AG09309 (cell line): ENCODE measurements at regions not wholly inside any gene's neighbourhood (a gene's known extent, or its start where the extent isn't known, plus 50 kb on each side); places are given as distances from the start of the nearest gene placed in this dataset.

Experiments
- DNase-seq: peaks from one replicate; pipeline ENCODE4 v3.0.0-alpha.2; 2010; ENCODE audit warnings: low read depth
- H3K4me3 ChIP-seq: 2 replicates; pipeline ENCODE4 v1.5.1; 2011; ENCODE audit warnings: mild to moderate bottlenecking, low read depth, low read length, moderate library complexity; ENCODE audit not compliant: control insufficient read depth
- CTCF ChIP-seq: IDR thresholded peaks from 2 replicates; pipeline ENCODE4 v1.5.1; 2011; ENCODE audit warnings: mild to moderate bottlenecking, low read depth, low read length, inconsistent platforms; ENCODE audit not compliant: insufficient read depth, control insufficient read depth; ENCODE audit errors: missing control alignments

GRCh38 chr3:181808053-181808452 lies 96.3 kb downstream of the SOX2 start:
- TF ChIP-seq CTCF, result no peak
- DNase-seq, result no peak
- H3K4me3 ChIP-seq, result no peak overlapping the region

GRCh38 chr3:181823716-181824115 lies 112.0 kb downstream of the SOX2 start:
- no peak overlapping the region for H3K4me3 ChIP-seq
- no peak for DNase-seq
- no peak for TF ChIP-seq CTCF

- no peak for TF ChIP-seq CTCF
- no peak overlapping the region for H3K4me3 ChIP-seq
- no peak for DNase-seq
These were observed 113.2 kb downstream of the SOX2 start for GRCh38 chr3:181824961-181825360.

GRCh38 chr3:181839039-181839915 lies 127.6 kb downstream of the SOX2 start:
- DNase-seq, result no peak
- TF ChIP-seq CTCF, result no peak
- H3K4me3 ChIP-seq, result no peak overlapping the region

- no peak for DNase-seq
- TF ChIP-seq CTCF, result no peak
- no peak overlapping the region for H3K4me3 ChIP-seq
These were observed 128.2 kb downstream of the SOX2 start for GRCh38 chr3:181839916-181840297.

GRCh38 chr3:181844211-181844610 lies 132.5 kb downstream of the SOX2 start:
- TF ChIP-seq CTCF, result no peak
- H3K4me3 ChIP-seq, result no peak overlapping the region
- no peak for DNase-seq
